ENCODE measurements at regions not wholly inside any gene's neighbourhood (a gene's known extent, or its start where the extent isn't known, plus 50 kb on each side); places are given as distances from the start of the nearest gene placed in this dataset.

GRCh38 chr10:33535866-33536265 lies 201.4 kb upstream of the NRP1 start:
- H2BK12ac ChIP-seq (ENCODE audit: low read length in 2 of 2): no peak overlapping the region
- H3K79me1 ChIP-seq (replicated peaks; ENCODE audit: low read length, poor library complexity, severe bottlenecking): no peaks in the 10 kb centered on the region
- H3K36me3 ChIP-seq (ENCODE audit: control insufficient read depth in 1 of 2, insufficient read depth in 2 of 2, low read depth in 1 of 2, low read length in 2 of 2): no peaks in the 10 kb centered on the region
- no peak overlapping the region for H3K23ac ChIP-seq (ENCODE audit: low read length in 2 of 2)
- DNase-seq: no peak
- H4K91ac ChIP-seq (ENCODE audit: low read length): no peak overlapping the region
- no peak overlapping the region for H2BK120ac ChIP-seq (ENCODE audit: low read depth, low read length)
- H2AFZ ChIP-seq (ENCODE audit: low read depth, low read length): no peak overlapping the region
- H2BK15ac ChIP-seq (ENCODE audit: low read depth, poor library complexity, severe bottlenecking): no peak overlapping the region
- H3K9me3 ChIP-seq (ENCODE audit: control insufficient read depth, low read length): no peaks in the 10 kb centered on the region
- no peak overlapping the region for H2BK5ac ChIP-seq (ENCODE audit: low read depth, low read length, poor library complexity, severe bottlenecking)
- H3K4me2 ChIP-seq (ENCODE audit: low read length, poor library complexity, severe bottlenecking): no peak overlapping the region
- H3K14ac ChIP-seq (ENCODE audit: low read length in 2 of 2): no peak overlapping the region
- H3K27me3 ChIP-seq (ENCODE audit: control insufficient read depth in 1 of 2, insufficient read depth in 1 of 2, low read length in 2 of 2): no peaks in the 10 kb centered on the region
- no peak overlapping the region for H4K8ac ChIP-seq (ENCODE audit: low read length)
- H3K4me1 ChIP-seq (ENCODE audit: control insufficient read depth, insufficient read depth, low read depth, low read length): no peaks in the 10 kb centered on the region
- no peak overlapping the region for H2AK5ac ChIP-seq (ENCODE audit: low read length, severe bottlenecking)
- no peak overlapping the region for H3K4me3 ChIP-seq (ENCODE audit: insufficient read depth in 1 of 2, low read depth in 1 of 2, low read length in 2 of 2)
- no peak overlapping the region for H3K4ac ChIP-seq (ENCODE audit: low read depth in 1 of 2, low read length in 2 of 2)
- no peak overlapping the region for H3K27ac ChIP-seq (ENCODE audit: low read length, poor library complexity, severe bottlenecking)
- H3K18ac ChIP-seq (ENCODE audit: low read depth in 1 of 2, low read length in 2 of 2): no peak overlapping the region
- no peak overlapping the region for H3K9ac ChIP-seq (ENCODE audit: low read length)

GRCh38 chr10:33534416-33534815 lies 199.9 kb upstream of the NRP1 start:
- H2AFZ ChIP-seq (ENCODE audit: low read depth, low read length): no peak overlapping the region
- H3K4me2 ChIP-seq (ENCODE audit: low read length, poor library complexity, severe bottlenecking): no peak overlapping the region
- no peak overlapping the region for H2BK120ac ChIP-seq (ENCODE audit: low read depth, low read length)
- H4K8ac ChIP-seq (ENCODE audit: low read length): no peak overlapping the region
- no peaks in the 10 kb centered on the region for H3K4me1 ChIP-seq (ENCODE audit: control insufficient read depth, insufficient read depth, low read depth, low read length)
- no peak overlapping the region for H2AK5ac ChIP-seq (ENCODE audit: low read length, severe bottlenecking)
- H2BK12ac ChIP-seq (ENCODE audit: low read length in 2 of 2): no peak overlapping the region
- H2BK5ac ChIP-seq (ENCODE audit: low read depth, low read length, poor library complexity, severe bottlenecking): no peak overlapping the region
- H3K18ac ChIP-seq (ENCODE audit: low read depth in 1 of 2, low read length in 2 of 2): no peak overlapping the region
- no peaks in the 10 kb centered on the region for H3K27me3 ChIP-seq (ENCODE audit: control insufficient read depth in 1 of 2, insufficient read depth in 1 of 2, low read length in 2 of 2)
- no peaks in the 10 kb centered on the region for H3K36me3 ChIP-seq (ENCODE audit: control insufficient read depth in 1 of 2, insufficient read depth in 2 of 2, low read depth in 1 of 2, low read length in 2 of 2)
- no peak overlapping the region for H3K4ac ChIP-seq (ENCODE audit: low read depth in 1 of 2, low read length in 2 of 2)
- DNase-seq: no peak
- 90% methylated on average over 4 of the region's 4 CpGs for WGBS
- no peak overlapping the region for H3K14ac ChIP-seq (ENCODE audit: low read length in 2 of 2)
- no peak overlapping the region for H3K27ac ChIP-seq (ENCODE audit: low read length, poor library complexity, severe bottlenecking)
- peaks cover 5% of the 10 kb centered on the region for H3K9me3 ChIP-seq (ENCODE audit: control insufficient read depth, low read length)
- no peak overlapping the region for H3K9ac ChIP-seq (ENCODE audit: low read length)
- no peak overlapping the region for H4K91ac ChIP-seq (ENCODE audit: low read length)
- no peaks in the 10 kb centered on the region for H3K79me1 ChIP-seq (replicated peaks; ENCODE audit: low read length, poor library complexity, severe bottlenecking)
- H3K4me3 ChIP-seq (ENCODE audit: insufficient read depth in 1 of 2, low read depth in 1 of 2, low read length in 2 of 2): no peak overlapping the region
- H3K23ac ChIP-seq (ENCODE audit: low read length in 2 of 2): no peak overlapping the region
- no peak overlapping the region for H2BK15ac ChIP-seq (ENCODE audit: low read depth, poor library complexity, severe bottlenecking)

DNA sequence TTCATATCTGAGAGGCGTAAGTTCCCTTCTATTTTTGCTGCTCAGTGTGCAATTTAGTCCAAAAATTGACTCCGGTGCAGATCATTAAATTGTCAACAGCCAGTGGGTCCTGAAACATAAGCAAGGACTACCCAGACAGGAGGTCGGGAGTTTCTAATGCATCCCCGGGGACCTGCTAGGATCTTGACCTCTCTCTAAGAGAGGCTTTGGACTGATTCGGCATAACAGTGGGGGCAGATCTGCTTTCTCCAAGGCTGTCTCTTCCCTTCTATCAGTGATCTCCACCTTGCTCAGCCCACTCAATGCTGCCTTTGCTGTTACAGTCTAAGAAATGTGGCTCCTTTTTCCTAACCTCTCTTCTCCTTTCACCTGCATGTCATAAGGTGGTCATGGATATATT lies 199.1 kb upstream of the NRP1 start:
- 58% methylated on average over 5 of the region's 5 CpGs for WGBS
- Histone ChIP-seq H2BK120ac (ENCODE audit: low read depth, low read length) (no peak overlapping the region), H4K8ac (ENCODE audit: low read length) (no peak overlapping the region), H3K4ac (ENCODE audit: low read depth in 1 of 2, low read length in 2 of 2) (no peak overlapping the region), H3K27ac (ENCODE audit: low read length, poor library complexity, severe bottlenecking) (no peak overlapping the region), H3K27me3 (ENCODE audit: control insufficient read depth in 1 of 2, insufficient read depth in 1 of 2, low read length in 2 of 2) (no peaks in the 10 kb centered on the region), H3K4me1 (ENCODE audit: control insufficient read depth, insufficient read depth, low read depth, low read length) (no peaks in the 10 kb centered on the region), H3K18ac (ENCODE audit: low read depth in 1 of 2, low read length in 2 of 2) (no peak overlapping the region), H3K4me3 (ENCODE audit: insufficient read depth in 1 of 2, low read depth in 1 of 2, low read length in 2 of 2) (no peak overlapping the region), H2AK5ac (ENCODE audit: low read length, severe bottlenecking) (no peak overlapping the region), H3K14ac (ENCODE audit: low read length in 2 of 2) (no peak overlapping the region), H2BK5ac (ENCODE audit: low read depth, low read length, poor library complexity, severe bottlenecking) (no peak overlapping the region), H2BK15ac (ENCODE audit: low read depth, poor library complexity, severe bottlenecking) (no peak overlapping the region), H3K9ac (ENCODE audit: low read length) (no peak overlapping the region), H3K4me2 (ENCODE audit: low read length, poor library complexity, severe bottlenecking) (no peak overlapping the region), H3K79me1 (replicated peaks; ENCODE audit: low read length, poor library complexity, severe bottlenecking) (no peaks in the 10 kb centered on the region), H2AFZ (ENCODE audit: low read depth, low read length) (no peak overlapping the region), H3K9me3 (ENCODE audit: control insufficient read depth, low read length) (peaks cover 5% of the 10 kb centered on the region), H3K36me3 (ENCODE audit: control insufficient read depth in 1 of 2, insufficient read depth in 2 of 2, low read depth in 1 of 2, low read length in 2 of 2) (no peaks in the 10 kb centered on the region), H3K23ac (ENCODE audit: low read length in 2 of 2) (no peak overlapping the region), H2BK12ac (ENCODE audit: low read length in 2 of 2) (no peak overlapping the region), H4K91ac (ENCODE audit: low read length) (no peak overlapping the region)
- DNase-seq: no peak

GRCh38 chr10:33532901-33533300 lies 198.4 kb upstream of the NRP1 start:
- no peak for DNase-seq
- H3K4ac ChIP-seq (ENCODE audit: low read depth in 1 of 2, low read length in 2 of 2): no peak overlapping the region
- no peak overlapping the region for H2BK5ac ChIP-seq (ENCODE audit: low read depth, low read length, poor library complexity, severe bottlenecking)
- no peak overlapping the region for H3K27ac ChIP-seq (ENCODE audit: low read length, poor library complexity, severe bottlenecking)
- H3K4me2 ChIP-seq (ENCODE audit: low read length, poor library complexity, severe bottlenecking): no peak overlapping the region
- no peak overlapping the region for H3K23ac ChIP-seq (ENCODE audit: low read length in 2 of 2)
- H3K9me3 ChIP-seq (ENCODE audit: control insufficient read depth, low read length): peaks cover 5% of the 10 kb centered on the region
- H3K14ac ChIP-seq (ENCODE audit: low read length in 2 of 2): no peak overlapping the region
- 99% methylated on average over 3 of the region's 7 CpGs for WGBS
- H3K27me3 ChIP-seq (ENCODE audit: control insufficient read depth in 1 of 2, insufficient read depth in 1 of 2, low read length in 2 of 2): no peaks in the 10 kb centered on the region
- no peak overlapping the region for H2AFZ ChIP-seq (ENCODE audit: low read depth, low read length)
- no peak overlapping the region for H3K18ac ChIP-seq (ENCODE audit: low read depth in 1 of 2, low read length in 2 of 2)
- H2BK120ac ChIP-seq (ENCODE audit: low read depth, low read length): no peak overlapping the region
- no peak overlapping the region for H2BK15ac ChIP-seq (ENCODE audit: low read depth, poor library complexity, severe bottlenecking)
- no peak overlapping the region for H3K9ac ChIP-seq (ENCODE audit: low read length)
- H3K79me1 ChIP-seq (replicated peaks; ENCODE audit: low read length, poor library complexity, severe bottlenecking): no peaks in the 10 kb centered on the region
- H2BK12ac ChIP-seq (ENCODE audit: low read length in 2 of 2): no peak overlapping the region
- no peak overlapping the region for H4K8ac ChIP-seq (ENCODE audit: low read length)
- H3K4me3 ChIP-seq (ENCODE audit: insufficient read depth in 1 of 2, low read depth in 1 of 2, low read length in 2 of 2): no peak overlapping the region
- no peak overlapping the region for H4K91ac ChIP-seq (ENCODE audit: low read length)
- H3K4me1 ChIP-seq (ENCODE audit: control insufficient read depth, insufficient read depth, low read depth, low read length): no peaks in the 10 kb centered on the region
- H3K36me3 ChIP-seq (ENCODE audit: control insufficient read depth in 1 of 2, insufficient read depth in 2 of 2, low read depth in 1 of 2, low read length in 2 of 2): no peaks in the 10 kb centered on the region
- no peak overlapping the region for H2AK5ac ChIP-seq (ENCODE audit: low read length, severe bottlenecking)

All from mesenchymal stem cell (in vitro differentiated cells and primary cell).